Neural crest cell (in vitro differentiated cells): ENCODE measurements at regions not wholly inside any gene's neighbourhood (a gene's known extent, or its start where the extent isn't known, plus 50 kb on each side); places are given as distances from the start of the nearest gene placed in this dataset.

Experiments used
- DNase-seq: peaks from one replicate; pipeline ENCODE4 v3.0.0; 2021; ENCODE audit warnings: low read depth, mixed read lengths, low spot score
- H3K27ac Mint-ChIP-seq: one replicate; pipeline ENCODE4 v1.8.0; 2021; ENCODE audit warnings: mild to moderate bottlenecking, mixed read lengths; ENCODE audit not compliant: unreplicated experiment
- H3K27me3 Mint-ChIP-seq: 2 replicates; pipeline ENCODE4 v1.8.0; 2021; ENCODE audit warnings: low read depth, mild to moderate bottlenecking, mixed read lengths
- H3K36me3 Mint-ChIP-seq: 2 replicates; pipeline ENCODE4 v1.8.0; 2021; ENCODE audit warnings: low read depth, mild to moderate bottlenecking, mixed read lengths
- H3K4me1 Mint-ChIP-seq: 2 replicates; pipeline ENCODE4 v1.8.0; 2021; ENCODE audit warnings: mixed read lengths
- H3K4me3 Mint-ChIP-seq: one replicate; pipeline ENCODE4 v1.8.0; 2021; ENCODE audit warnings: mild to moderate bottlenecking, mixed read lengths
- H3K9me3 Mint-ChIP-seq: 2 replicates; pipeline ENCODE4 v1.8.0; 2021; ENCODE audit warnings: mixed read lengths
- CTCF ChIP-seq: fragments of 200-600 bp; sonication (generic); conservative IDR thresholded peaks from 2 replicates; pipeline ENCODE4 v1.5.0; 2021; ENCODE audit warnings: antibody characterized with exemption, mild to moderate bottlenecking

- peaks cover 19% of the 10 kb centered on the region for H3K4me1 Mint-ChIP-seq
- no peak for TF ChIP-seq CTCF
- H3K9me3 Mint-ChIP-seq: peaks cover 2% of the 10 kb centered on the region
- H3K36me3 Mint-ChIP-seq: no peaks in the 10 kb centered on the region
- no peak overlapping the region for H3K4me3 Mint-ChIP-seq
- DNase-seq: no peak
- H3K27ac Mint-ChIP-seq: no peak overlapping the region
- H3K27me3 Mint-ChIP-seq: no peaks in the 10 kb centered on the region
These were observed 369.2 kb upstream of the PDE3A start for GRCh38 chr12:19998961-19999804.

- no peak overlapping the region for H3K4me3 Mint-ChIP-seq
- H3K27ac Mint-ChIP-seq: no peak overlapping the region
- no peaks in the 10 kb centered on the region for H3K36me3 Mint-ChIP-seq
- TF ChIP-seq CTCF: no peak
- H3K4me1 Mint-ChIP-seq: peaks cover 19% of the 10 kb centered on the region
- H3K27me3 Mint-ChIP-seq: no peaks in the 10 kb centered on the region
- DNase-seq: no peak
- H3K9me3 Mint-ChIP-seq: peaks cover 2% of the 10 kb centered on the region
These were observed 368.6 kb upstream of the PDE3A start for GRCh38 chr12:19999805-20000138.

GRCh38 chr12:20000229-20000849 lies 368.0 kb upstream of the PDE3A start:
- Mint-ChIP-seq H3K27ac (no peak overlapping the region), H3K4me1 (peaks cover 19% of the 10 kb centered on the region), H3K36me3 (no peaks in the 10 kb centered on the region), H3K27me3 (no peaks in the 10 kb centered on the region), H3K9me3 (peaks cover 2% of the 10 kb centered on the region), H3K4me3 (no peak overlapping the region)
- DNase-seq: no peak
- TF ChIP-seq CTCF: no peak

GRCh38 chr12:20003252-20003651 lies 365.1 kb upstream of the PDE3A start:
- Mint-ChIP-seq H3K9me3 (peaks cover 3% of the 10 kb centered on the region), H3K27ac (no peak overlapping the region), H3K36me3 (no peaks in the 10 kb centered on the region), H3K4me1 (peaks cover 21% of the 10 kb centered on the region), H3K4me3 (no peak overlapping the region), H3K27me3 (no peaks in the 10 kb centered on the region)
- DNase-seq: no peak
- no peak for TF ChIP-seq CTCF

- H3K27ac Mint-ChIP-seq: no peak overlapping the region
- H3K4me3 Mint-ChIP-seq: no peak overlapping the region
- TF ChIP-seq CTCF: no peak
- peaks cover 2% of the 10 kb centered on the region for H3K36me3 Mint-ChIP-seq
- peaks cover 11% of the 10 kb centered on the region for H3K4me1 Mint-ChIP-seq
- H3K27me3 Mint-ChIP-seq: no peaks in the 10 kb centered on the region
- no peak for DNase-seq
- H3K9me3 Mint-ChIP-seq: peaks cover 8% of the 10 kb centered on the region
These were observed 363.4 kb upstream of the PDE3A start for GRCh38 chr12:20004952-20005351.
